Tibial nerve (tissue), 4 donors: ENCODE measurements at regions not wholly inside any gene's neighbourhood (a gene's known extent, or its start where the extent isn't known, plus 50 kb on each side); places are given as distances from the start of the nearest gene placed in this dataset.

ENCODE experiments used
- DNase-seq, 2 donors: peaks; one replicate each; pipeline ENCODE4 v3.0.0-alpha.2; 2019; ENCODE audit warnings: low spot score in 2 of 2
- H3K27ac ChIP-seq, 4 donors: fragments of 200-600 bp; sonication (generic) in 3 of 4; one replicate each; pipeline ENCODE4 v1.5.1; 2017 to 2019; ENCODE audit warnings: mild to moderate bottlenecking in 1 of 4
- H3K27me3 ChIP-seq, 2 donors: fragments of 200-600 bp; sonication (generic) in 1 of 2; one replicate each; pipeline versions ENCODE4 v1.5.1 to v1.6.0; 2017 to 2019
- H3K36me3 ChIP-seq, 3 donors: fragments of 200-600 bp; sonication (generic); one replicate each; pipeline ENCODE4 v1.5.1; 2018 to 2019
- H3K4me1 ChIP-seq, 4 donors: fragments of 200-600 bp; sonication (generic) in 3 of 4; one replicate each; pipeline ENCODE4 v1.5.1; 2017 to 2019
- H3K4me3 ChIP-seq, 4 donors: fragments of 200-600 bp; sonication (generic) in 3 of 4; one replicate each; pipeline ENCODE4 v1.5.1; 2017 to 2019; ENCODE audit warnings: mild to moderate bottlenecking in 1 of 4, moderate library complexity in 1 of 4
- H3K9me3 ChIP-seq, 4 donors: fragments of 200-600 bp; sonication (generic) in 3 of 4; one replicate each; pipeline ENCODE4 v1.5.1; 2017 to 2019
- EP300 ChIP-seq, 2 donors: sonication (generic); formaldehyde crosslinking; IDR thresholded peaks; one replicate each; pipeline ENCODE4 v1.6.1; 2017; ENCODE audit warnings: antibody characterized with exemption in 2 of 2, mild to moderate bottlenecking in 1 of 2
- POLR2A ChIP-seq, 2 donors: fragments of 450-650 bp; IDR thresholded peaks; one replicate each; pipeline ENCODE4 v1.6.1; 2017; ENCODE audit warnings: antibody characterized with exemption in 2 of 2, mild to moderate bottlenecking in 2 of 2, moderate library complexity in 2 of 2
- WGBS, 2 donors: methylation state at CpG; one replicate each; pipeline ENCODE4 v1.1.5; 2018; 5-methylcytosine and 5-hydroxymethylcytosine counted together
- TF ChIP-seq, protein P1 (sequence below), 5 experiments: fragments of 200-600 bp in 3 of 5; fragments of 450-650 bp in 2 of 5; sonication (generic) in 3 of 5; IDR thresholded peaks; one replicate each; pipeline ENCODE4 v1.5.1; 2016 to 2019; ENCODE audit warnings: antibody characterized with exemption in 5 of 5, mild to moderate bottlenecking in 3 of 5, moderate library complexity in 2 of 5

DNA sequence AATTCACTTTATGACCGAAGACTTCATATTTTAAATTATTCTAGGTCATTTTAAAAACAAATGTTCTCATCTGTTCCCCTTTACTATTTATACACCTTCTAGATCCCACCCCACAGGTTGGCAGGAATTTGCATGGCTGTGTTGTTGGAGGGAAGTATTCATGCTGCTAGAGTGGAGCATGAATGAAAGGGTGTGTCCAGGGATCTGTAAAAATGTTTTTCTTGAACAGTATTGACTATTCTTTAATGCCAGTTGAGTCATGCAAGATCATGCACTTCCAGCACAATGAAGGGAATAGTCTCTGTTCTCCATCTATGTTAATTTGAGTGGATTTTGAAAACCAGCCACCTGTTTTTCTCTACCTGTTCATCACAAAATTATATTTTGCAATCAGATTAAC lies 52.0 kb upstream of the COL3A1 start:
- H3K27ac ChIP-seq: no peak overlapping the region
- no peak for DNase-seq
- H3K4me1 ChIP-seq: no peaks in the 10 kb centered on the region
- H3K27me3 ChIP-seq: no peaks in the 10 kb centered on the region
- no peak overlapping the region for H3K4me3 ChIP-seq
- TF ChIP-seq EP300 (IDR thresholded peaks at IDR 0.05) (no peak), POLR2A (IDR thresholded peaks at IDR 0.05) (no peak)
- TF ChIP-seq, protein P1, sequence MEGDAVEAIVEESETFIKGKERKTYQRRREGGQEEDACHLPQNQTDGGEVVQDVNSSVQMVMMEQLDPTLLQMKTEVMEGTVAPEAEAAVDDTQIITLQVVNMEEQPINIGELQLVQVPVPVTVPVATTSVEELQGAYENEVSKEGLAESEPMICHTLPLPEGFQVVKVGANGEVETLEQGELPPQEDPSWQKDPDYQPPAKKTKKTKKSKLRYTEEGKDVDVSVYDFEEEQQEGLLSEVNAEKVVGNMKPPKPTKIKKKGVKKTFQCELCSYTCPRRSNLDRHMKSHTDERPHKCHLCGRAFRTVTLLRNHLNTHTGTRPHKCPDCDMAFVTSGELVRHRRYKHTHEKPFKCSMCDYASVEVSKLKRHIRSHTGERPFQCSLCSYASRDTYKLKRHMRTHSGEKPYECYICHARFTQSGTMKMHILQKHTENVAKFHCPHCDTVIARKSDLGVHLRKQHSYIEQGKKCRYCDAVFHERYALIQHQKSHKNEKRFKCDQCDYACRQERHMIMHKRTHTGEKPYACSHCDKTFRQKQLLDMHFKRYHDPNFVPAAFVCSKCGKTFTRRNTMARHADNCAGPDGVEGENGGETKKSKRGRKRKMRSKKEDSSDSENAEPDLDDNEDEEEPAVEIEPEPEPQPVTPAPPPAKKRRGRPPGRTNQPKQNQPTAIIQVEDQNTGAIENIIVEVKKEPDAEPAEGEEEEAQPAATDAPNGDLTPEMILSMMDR (IDR thresholded peaks at IDR 0.05): no peak
- H3K36me3 ChIP-seq: no peaks in the 10 kb centered on the region
- peaks cover 0 to 10% (median 0%) of the 10 kb centered on the region in 4 donors for H3K9me3 ChIP-seq
- WGBS, 2 donors: 78 to 91% methylated on average over 1 of the region's 1 CpG
